Prostate gland (tissue), 2 donors: ENCODE measurements at regions not wholly inside any gene's neighbourhood (a gene's known extent, or its start where the extent isn't known, plus 50 kb on each side); places are given as distances from the start of the nearest gene placed in this dataset.

Experiments
- POLR2A ChIP-seq: fragments of 450-650 bp; IDR thresholded peaks from one replicate; pipeline ENCODE4 v1.6.1; 2016; ENCODE audit warnings: antibody characterized with exemption, mild to moderate bottlenecking
- POLR2AphosphoS5 ChIP-seq: sonication (generic); formaldehyde crosslinking; IDR thresholded peaks from one replicate; pipeline ENCODE4 v1.6.1; 2017; ENCODE audit warnings: antibody characterized with exemption
- TF ChIP-seq, protein P1 (sequence below), 4 experiments: fragments of 200-600 bp in 2 of 4; fragments of 450-650 bp in 2 of 4; sonication (generic) in 2 of 4; IDR thresholded peaks; 1 replicate in 3 of 4; 2 replicates in 1 of 4; pipeline ENCODE4 v1.5.1; 2016 to 2019; ENCODE audit warnings: antibody characterized with exemption in 4 of 4, mild to moderate bottlenecking in 2 of 4, moderate library complexity in 2 of 4

DNA sequence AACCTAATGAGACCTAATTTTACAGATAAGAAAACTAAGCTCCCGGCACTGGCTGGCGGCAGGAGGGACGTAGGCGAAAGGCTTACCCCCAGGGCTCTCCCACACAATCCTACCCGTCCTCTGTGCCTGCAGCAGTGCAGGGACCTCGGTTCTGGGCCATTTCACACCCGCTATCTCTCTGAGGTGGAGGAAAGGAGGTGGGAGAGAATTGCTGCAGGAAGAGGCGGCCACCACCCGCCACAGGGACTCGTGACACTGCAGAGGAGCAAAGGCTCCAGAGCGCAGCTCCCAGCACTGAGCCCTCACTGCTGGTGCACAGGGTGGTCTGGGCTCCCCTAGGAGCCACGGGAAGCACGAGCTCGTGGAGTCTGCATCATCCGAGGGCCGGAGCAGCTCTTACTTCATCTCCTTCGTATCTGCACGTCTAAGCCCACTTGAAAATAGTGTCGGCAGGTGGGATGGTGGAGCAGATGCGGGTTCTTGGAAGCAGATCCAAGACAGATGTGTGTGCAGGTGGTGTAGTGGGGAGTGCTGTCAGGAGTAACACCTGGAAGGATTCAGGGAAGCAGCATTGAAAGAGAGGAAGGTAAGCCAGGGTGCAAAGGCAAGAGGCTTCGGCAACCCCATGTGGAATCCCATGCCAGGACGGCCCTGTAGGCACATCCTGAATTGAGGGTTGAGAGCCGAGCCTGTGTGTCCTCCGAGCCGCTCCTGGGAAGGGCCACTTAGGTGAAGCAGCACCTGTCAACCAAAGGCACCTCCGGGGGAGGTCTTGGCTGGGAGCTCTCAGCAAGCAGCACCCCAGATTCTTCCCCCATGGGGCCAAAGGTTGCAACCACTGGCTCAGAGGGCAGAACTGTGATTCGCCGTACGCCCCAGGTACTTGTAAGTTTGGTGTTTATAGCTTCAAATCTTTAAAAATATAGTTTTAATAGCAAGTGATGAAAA lies 115.8 kb upstream of the SPACA7 start:
- TF ChIP-seq, protein P1, sequence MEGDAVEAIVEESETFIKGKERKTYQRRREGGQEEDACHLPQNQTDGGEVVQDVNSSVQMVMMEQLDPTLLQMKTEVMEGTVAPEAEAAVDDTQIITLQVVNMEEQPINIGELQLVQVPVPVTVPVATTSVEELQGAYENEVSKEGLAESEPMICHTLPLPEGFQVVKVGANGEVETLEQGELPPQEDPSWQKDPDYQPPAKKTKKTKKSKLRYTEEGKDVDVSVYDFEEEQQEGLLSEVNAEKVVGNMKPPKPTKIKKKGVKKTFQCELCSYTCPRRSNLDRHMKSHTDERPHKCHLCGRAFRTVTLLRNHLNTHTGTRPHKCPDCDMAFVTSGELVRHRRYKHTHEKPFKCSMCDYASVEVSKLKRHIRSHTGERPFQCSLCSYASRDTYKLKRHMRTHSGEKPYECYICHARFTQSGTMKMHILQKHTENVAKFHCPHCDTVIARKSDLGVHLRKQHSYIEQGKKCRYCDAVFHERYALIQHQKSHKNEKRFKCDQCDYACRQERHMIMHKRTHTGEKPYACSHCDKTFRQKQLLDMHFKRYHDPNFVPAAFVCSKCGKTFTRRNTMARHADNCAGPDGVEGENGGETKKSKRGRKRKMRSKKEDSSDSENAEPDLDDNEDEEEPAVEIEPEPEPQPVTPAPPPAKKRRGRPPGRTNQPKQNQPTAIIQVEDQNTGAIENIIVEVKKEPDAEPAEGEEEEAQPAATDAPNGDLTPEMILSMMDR (IDR thresholded peaks at IDR 0.05) = no peak
- TF ChIP-seq POLR2A (no peak), POLR2AphosphoS5 (no peak)
